Ishikawa (cell line): ENCODE measurements at regions not wholly inside any gene's neighbourhood (a gene's known extent, or its start where the extent isn't known, plus 50 kb on each side); places are given as distances from the start of the nearest gene placed in this dataset.

Experiments
- EP300 ChIP-seq: IDR thresholded peaks from 2 replicates; pipeline ENCODE4 v1.6.1; 2012; ENCODE audit warnings: borderline replicate concordance
- NFIC ChIP-seq: IDR thresholded peaks from 2 replicates; pipeline ENCODE4 v1.6.1; 2012
- RAD21 ChIP-seq: IDR thresholded peaks from 2 replicates; pipeline ENCODE4 v1.6.1; 2012; ENCODE audit warnings: low read depth
- TAF1 ChIP-seq: IDR thresholded peaks from 2 replicates; pipeline ENCODE4 v1.6.1; 2012; ENCODE audit warnings: low read depth, mild to moderate bottlenecking
- YY1 ChIP-seq: IDR thresholded peaks from 2 replicates; pipeline ENCODE4 v1.6.1; 2012; ENCODE audit warnings: low read depth
- TF ChIP-seq, protein P1 (sequence below): IDR thresholded peaks from 2 replicates; pipeline ENCODE4 v1.6.1; 2012

DNA sequence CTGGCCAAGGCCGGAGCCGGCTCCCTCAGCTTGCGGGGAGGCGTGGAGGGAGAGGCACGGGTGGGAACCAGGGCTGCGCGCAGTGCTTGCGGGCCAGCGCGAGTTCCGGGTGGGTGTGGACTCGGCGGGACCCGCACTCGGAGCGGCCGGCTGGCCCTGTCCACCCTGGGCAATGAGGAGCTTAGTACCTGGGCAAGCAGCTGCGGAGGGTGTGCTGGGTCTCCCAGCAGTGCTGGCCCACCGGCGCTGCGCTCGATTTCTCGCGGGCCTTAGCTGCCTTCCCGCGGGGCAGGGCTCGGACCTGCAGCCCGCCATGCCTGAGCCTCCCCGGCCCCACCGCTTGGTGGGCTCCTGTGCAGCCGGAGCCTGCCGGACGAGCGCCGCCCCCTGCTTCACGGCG, 91.4 kb upstream of the MAN1A1 start:
- TF ChIP-seq RAD21 (no peak), TAF1 (no peak), EP300 (no peak), NFIC (no peak), YY1 (no peak)
- TF ChIP-seq, protein P1, sequence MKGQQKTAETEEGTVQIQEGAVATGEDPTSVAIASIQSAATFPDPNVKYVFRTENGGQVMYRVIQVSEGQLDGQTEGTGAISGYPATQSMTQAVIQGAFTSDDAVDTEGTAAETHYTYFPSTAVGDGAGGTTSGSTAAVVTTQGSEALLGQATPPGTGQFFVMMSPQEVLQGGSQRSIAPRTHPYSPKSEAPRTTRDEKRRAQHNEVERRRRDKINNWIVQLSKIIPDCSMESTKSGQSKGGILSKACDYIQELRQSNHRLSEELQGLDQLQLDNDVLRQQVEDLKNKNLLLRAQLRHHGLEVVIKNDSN = no peak
